Suppressor macrophage treated with lipopolysaccharide for 4 hours (primary cell): ENCODE measurements at regions not wholly inside any gene's neighbourhood (a gene's known extent, or its start where the extent isn't known, plus 50 kb on each side); places are given as distances from the start of the nearest gene placed in this dataset.

Experiments
- DNase-seq: peaks from one replicate; pipeline ENCODE4 v3.0.0-alpha.2; 2020

DNA sequence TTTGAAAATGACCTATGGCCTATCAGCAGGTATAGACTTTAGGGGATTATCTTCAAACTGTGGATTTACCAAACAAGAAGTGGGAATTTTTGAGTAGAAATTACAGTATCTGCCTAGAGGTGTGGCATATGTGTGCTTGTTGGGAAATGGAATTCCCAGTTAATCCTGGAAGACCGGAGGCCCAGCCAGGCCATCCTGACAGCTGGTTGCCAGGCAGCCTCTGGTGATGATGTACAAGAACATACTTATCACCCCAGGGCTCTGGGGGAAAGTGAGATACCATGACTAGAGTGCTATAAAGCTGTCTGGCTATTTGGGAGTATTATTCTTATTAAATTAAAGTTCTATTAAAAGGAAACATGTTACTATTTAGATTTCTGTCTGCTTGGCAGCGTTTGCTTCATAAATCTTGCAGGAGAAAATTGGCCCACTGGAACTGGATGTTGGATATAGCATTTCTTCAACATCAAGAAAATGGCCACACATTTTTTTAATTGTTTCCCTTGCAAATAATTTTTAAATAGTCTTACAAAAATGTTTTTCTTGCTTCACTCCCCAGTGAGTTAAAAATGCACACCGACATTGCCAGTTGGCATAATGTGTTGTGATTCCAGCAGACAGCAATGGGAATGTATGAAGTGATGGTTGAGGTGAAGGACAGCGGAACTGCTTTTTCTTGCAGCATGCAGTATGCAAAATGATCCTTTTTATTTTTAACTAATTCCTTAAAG is 187.8 kb downstream of the MYLK4 start:
- DNase-seq: no peak

DNA sequence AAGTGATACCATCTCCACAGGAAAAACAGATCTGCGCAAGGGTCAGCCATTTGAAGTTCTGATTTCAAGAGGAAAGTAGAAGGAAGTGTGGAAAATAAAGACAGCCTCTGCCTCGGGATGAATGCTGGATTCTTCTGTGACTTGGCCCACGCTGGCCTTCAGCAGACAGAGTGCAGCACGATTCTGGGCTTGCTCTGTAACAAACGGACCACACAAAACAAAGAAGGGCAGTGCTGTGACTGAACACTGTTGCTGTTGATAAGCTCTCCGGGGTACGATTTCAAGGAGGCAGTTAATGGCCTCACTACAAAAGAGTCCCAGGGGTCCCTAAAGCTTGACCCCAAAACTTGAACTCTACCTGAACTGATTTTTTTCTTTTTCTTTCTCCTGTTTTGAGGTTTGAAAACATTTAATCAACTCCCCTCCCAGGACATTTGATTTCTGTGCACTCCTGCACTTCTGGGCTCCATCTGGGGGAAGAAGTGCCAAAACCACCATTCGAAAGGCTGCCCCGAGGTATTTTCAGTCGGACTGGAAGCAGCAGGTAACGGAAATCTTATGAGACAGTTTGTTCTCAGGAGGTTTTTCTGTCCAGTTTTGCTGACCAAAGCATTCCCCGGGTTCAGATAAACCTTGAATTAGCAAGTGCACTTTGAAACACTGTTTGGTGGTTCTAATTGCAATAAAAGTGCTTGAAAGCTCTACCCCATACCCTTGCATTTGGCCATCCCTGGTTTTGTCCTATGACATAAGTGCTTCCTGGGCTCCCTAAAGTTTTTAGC is 189.6 kb downstream of the MYLK4 start:
- no peak for DNase-seq

DNA sequence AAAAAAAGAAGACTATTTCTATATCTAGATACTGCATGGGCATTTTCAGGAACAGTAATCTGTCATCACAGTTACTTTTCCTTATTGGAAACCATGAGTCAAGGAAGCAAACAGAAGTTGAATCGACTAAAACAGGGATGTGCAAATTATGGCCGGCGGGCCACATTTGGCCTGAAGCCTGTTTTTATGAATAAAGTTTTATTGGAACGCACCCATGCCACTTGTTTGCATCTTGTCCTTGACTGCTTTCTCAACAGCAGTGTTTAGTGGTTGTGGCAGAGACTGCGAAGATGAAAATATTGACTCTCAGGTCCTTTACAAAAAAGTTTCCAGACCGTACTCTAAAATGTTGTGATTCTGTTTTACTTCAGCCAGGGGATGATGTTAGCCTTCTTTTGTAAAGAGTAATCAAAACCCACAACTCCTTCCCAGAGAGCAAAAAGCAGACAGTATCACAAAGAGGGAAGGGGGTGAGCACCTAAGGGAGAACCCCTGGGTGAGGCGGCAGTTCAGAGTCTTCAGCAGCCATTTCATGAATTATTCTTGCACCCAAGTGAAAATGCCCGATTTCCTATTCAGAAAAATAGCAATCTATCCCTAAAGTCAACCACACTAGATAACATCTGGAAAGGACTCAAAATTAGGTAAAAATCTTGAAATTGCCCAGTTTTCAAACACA is 190.4 kb downstream of the MYLK4 start:
- DNase-seq: no peak

DNA sequence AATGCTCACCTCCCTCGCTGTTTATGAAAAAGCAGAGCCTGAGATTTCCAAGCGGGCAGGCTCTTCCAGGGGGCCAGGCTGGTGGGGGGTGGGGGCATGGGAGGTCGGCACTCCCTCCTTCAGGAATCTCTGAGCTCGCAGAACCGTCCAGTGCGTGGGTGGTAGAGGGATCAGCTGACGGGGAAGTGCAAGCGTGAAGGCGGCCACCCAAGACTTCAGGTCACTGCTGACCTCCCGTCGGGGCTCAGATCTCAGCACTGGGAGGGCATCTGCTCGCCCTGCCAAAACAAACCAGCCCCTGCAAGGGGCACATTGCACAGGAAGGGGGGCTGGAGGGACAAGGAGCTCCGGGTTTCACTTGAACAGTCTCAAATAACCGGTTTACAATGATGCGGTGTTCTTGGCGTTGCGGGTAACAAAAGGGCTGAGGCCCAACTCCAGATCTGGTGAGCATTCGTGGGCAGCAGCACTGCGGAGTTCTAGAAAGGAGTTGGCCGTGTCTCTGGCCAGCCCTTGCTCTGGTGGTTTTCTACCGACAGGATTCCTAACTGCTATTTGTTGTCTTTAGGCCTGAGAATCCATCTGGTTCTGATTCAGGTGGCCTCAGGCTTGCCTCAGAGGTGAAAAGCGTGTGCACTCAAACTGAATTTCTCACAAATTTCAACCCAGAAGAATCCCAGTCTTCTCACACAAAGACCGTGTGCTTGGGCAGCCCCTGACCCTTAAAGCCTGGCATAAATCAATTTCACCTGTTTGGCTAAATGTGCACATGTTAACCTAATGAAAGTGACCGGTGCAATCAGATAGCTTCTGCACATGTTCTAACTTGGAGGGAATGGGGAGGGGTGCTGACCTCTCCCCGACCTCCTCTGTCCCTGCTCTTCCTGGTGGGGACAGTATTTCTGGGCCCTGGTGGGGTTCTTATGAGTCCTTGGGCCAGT is 191.6 kb downstream of the MYLK4 start:
- DNase-seq: no peak

DNA sequence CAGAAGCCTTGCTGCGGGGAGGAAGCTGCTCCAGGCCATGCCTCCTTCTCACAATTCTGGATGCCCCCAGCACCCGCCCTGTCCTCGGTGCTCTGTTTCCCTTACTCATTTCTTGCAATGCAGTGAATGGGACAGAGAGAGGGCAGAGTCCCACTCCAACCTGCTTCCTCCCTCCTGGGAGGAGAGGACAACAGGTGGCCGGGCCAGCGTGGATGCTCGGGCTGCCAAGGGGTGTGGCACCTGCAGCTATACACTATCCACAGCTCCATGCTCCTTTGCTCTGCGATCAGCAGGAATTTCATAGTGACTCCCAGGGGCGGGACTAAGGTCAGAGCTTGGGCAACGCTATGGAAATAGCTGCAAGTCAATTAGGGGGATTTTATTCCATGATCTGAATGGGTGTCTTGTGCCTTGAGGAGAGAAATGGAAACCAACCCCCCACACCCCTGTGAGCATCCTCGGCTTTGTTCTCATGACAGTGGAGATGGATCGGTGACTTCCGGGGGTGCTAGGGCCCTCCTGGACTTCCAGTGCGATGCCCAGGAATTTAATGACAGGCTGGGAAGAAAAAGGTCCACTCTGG is 192.5 kb downstream of the MYLK4 start:
- DNase-seq: no peak

DNA sequence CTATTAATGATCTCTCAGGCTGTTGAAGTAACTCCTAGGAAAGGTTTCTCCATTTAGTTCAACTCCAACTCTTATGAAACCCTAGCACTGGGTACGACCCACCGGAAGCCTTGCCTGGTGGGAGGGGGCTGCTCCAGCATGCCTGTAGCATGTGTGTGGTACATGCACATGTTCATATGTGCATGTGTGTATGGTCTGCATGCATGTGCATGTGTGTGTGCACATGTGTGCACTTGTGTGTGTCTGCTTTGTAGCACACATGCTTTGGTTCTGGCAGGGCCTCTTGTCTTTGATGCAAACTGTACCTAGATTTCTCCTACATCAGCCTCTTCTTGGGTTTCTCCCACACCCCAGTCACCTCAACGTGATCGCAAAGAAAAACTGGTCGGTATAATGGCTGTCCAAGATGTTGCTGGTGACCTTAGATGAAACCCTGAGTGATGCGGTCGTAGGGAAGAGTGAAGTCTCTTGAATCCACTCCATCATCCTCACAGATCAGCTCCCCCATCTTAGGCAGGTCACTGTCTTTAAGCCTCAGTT is 193.5 kb downstream of the MYLK4 start:
- no peak for DNase-seq

DNA sequence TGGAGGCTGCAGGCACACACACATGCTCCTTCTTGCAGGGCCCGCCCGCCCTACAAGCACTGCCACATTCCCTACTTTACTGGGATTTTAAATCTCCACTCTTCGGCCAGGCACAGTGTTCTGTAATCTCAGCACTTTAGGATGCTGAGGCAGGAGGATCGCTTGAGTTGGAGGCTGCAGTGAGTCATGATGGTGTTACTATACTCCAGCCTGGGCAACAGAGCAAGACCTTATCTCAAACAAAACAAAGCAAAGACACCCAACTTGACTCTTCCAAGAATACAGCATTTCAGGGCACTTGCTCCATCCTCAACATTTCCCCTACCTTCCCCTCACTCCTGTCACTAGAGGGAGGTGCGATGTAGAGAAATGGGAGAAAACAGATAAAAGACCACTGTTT is 194.0 kb downstream of the MYLK4 start:
- DNase-seq: no peak

DNA sequence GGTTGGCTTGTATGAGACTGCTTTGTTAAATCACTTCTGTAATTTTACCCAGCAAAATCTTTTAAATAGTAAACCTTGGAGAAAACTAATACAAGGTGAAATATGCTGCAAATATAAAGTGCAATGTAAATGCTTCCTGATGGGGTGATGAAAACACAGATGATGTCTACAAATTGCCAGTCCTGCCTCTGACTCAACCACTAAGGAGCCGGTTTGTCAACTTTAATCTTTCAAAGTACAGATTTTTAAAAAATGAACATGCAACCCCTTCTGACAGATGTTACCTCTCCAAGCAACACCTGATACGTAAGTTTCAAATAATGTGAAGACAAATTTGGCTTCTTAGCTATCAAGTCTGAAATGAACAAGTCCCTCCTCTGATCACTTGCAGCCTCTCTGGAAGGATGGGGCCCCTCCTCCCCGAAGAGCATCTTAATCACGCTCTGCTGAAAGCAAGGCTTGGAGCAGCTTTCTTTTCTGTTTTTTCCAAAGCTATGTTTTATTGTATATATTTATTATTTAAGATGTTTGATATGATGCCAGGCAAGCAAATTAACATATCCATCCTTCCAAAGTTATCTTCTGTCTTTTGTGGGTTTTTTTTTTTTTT is 196.0 kb downstream of the MYLK4 start:
- DNase-seq: no peak

DNA sequence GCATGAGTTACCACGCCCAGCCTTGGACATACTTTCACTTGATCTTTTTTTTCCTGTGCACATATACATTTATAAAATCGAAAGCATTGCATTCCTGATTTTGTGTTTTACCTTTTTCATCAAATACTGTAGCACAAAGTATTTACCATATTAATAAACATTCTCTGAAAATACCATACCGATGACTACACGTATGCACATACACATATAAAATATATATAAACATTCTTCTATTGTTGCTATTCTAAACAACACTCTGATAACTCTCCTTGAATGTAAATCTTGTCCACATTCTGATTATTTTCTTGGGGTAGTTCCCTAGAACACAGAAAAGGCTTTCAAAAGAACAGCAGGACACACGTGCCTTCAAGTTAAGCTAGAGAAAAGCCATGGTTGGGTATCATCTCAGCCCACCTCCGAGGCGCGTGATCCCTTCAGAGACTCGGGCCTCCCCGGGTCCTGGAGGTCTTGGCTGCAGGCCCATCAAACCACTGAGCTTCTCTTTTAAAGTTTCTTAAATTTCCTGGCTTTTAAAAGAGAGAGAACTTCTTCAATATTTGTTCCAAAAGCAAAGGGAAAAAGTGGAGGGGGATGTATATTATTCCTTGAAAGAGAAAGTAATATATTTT is 198.1 kb downstream of the MYLK4 start:
- DNase-seq: no peak

DNA sequence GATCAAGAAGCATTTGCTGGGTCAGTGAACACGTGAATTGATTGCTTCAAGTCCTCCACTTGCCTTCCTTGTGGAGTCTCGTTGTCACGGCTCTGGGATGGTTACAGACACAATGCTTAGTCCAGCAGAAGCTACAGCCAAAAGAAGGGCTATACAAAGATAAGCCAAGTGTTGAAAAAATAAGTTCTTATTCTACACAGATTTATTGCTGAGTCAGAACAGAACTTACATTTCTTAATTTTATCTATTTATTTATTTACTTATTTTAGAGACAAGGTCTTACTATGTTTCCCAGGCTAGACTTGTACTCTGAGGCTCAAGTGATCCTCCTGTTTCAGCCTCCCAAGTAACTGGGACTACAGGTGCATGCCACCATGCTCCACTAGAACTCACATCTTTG is 199.0 kb downstream of the MYLK4 start:
- no peak for DNase-seq

DNA sequence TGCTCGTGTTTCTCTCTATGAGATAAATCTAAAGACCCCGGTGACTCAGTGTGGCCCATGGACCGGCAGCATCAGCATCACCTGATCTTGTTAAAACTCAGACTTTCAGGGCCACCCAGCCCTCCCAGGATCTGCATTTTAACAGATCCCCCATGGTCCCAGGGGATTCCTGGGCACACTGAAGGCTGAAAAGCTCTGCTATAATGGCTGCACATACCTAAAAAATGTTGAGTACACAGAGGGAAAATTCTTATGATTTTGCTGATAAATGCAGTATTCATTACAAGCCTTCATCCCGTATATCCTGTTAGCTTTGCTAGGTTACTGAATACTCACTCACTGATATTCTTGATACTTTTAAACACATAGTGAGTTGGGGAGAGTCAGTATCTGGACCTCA is 200.5 kb downstream of the MYLK4 start:
- no peak for DNase-seq

DNA sequence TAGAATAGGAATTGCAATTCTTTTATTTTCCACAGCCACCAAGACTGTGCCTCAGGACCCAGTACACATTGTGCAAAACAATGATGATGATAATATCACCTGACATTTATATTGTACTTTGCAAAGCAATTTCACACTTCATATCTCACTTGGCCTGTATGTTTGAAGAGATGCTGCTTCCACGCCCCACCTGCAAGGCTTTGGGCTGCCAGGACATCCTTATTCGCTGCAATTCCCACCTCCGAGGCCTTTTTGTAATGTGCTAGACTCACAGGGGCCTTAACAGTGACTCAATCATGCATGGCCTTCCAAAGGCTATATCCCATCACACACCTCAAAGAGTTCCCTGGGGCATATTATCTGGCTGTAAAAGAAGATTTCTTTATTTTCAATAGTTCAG is 200.9 kb downstream of the MYLK4 start:
- DNase-seq: no peak

DNA sequence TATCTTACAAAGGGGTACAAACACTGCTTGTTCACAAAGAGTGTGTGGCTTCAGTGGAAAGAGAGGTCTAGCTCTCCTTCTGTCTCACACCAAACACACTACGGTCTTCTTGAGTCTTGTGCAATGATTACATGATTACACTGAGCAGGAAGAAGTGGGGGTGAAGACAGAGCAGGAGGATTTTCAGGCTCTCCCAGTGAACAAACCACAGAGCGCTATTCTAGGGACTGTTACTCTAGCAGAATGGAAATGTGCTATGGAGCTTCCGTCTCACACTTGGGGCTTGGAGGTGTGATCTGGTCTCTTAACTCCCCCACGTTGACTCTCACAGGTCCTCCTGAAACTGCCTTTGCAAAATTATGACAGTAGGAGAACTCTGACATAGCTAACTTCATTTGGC is 203.4 kb downstream of the MYLK4 start:
- DNase-seq: peak; percentile 45

DNA sequence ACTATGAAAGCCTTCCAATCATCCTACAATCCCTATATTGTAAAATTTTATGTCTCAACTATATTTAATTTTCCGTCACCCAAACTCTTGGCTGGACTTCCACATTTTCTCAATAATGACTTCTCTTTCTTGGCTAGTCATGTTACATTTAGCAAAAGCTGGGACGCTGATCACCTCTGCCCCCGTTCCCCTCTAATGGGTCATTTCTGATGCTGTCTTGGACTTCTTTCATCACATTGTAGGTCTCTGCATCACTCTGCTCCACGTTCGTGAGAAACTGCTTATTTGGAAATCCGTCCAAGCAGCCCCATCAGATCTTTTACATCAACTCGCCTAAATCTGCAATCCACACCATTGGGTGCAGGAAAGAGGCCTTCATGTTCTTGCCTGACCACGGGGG is 203.8 kb downstream of the MYLK4 start:
- peak; percentile 70 for DNase-seq

DNA sequence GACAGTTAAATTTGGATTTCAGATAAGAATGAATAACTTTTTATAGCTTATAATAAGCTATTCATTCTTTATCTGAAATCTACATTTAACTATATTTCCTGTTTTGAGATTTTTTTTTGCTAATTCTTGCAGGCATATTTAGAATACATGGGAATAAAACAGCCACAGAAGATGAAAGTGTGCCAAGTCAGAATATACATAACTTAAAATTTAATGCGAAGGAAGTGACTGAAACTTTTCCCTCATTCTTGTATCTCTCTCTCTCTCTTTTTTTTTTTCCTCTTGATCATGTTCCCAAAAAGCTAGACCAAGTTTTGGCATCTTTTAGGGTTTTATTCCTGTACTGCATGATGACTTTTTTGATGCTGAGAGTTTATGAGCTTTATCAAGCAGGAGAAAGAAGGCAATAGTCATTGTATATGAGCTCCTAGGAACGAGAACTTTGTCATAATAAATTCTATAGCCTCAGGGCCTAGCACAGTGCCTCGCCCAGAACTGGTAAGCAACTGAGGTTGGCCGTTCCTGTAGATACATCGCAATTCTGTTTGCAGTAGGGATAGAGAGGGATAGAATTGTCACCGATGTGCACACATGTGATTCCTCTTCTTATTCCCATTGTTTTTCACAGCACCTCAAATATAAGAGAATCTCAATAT is 205.2 kb downstream of the MYLK4 start:
- no peak for DNase-seq

DNA sequence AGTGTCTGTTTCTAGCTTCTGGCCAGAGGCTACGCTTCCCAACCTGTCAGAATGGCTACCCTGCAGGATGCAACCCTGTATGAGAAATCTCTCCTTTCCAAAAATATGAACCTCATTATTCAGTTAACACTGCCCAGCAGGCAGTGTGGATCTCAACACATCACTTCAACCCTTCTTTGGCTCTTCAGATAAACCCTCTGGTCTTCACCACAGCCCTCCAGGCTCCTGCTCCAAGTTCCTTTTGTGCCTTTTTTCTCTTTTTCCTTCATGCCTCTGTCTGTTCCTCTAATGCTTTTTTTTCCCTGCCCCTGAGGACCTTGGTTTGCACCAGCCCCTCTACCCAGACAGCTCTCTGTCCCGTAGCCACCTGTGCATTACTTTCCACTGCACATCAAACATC is 207.4 kb downstream of the MYLK4 start:
- no peak for DNase-seq

DNA sequence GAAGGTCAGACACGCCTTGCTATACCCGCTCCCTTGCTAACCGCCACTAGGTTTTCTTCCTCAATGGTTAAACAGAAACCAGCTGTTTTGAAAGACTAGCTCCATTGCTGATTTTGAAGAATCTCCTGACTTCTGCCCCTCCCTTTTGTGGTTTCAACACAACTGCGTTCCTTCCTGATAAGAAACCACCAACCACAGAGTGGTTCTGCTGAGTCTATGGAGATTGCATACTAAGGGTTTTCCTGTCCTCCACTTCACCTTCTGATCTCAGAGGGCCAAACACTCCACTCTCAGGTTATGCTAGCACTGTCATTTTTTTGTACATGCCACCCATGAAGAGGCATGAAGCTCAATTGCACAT is 207.9 kb downstream of the MYLK4 start:
- DNase-seq: peak; percentile 88

DNA sequence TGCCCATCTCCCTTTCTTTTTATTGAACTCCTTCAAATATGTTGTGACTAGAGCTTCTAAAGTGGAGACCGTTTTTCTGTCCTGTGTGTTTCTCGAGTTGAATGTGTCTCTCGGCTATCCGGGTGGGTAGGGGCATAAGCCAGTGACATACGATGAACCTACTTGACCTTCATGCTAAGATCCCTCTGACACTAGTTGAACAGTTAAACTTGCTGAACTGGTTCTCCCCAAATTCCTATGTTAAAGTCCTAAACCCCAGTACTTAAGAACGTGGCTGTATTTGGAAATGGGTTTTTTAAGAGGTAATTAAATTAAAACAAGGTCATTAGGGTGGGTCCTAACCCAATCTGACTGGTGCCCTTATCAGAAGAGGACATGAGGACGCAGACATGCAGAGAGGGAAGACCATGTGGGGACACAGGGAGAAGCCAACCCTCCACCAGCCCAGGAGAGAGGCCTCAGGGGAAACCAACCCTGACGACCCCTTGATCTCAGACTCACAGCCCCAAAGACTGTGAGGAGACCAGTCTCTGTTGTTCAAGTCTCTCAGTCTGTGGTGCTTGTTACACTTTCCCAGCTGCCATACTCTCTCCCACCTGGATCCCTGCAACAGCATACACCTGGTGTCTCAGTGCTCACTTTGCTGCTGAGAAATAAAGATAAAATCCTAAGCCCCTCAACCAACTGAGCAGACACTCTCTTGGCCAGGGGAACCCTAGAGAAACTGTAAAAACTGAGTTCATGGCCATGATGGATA is 208.4 kb downstream of the MYLK4 start:
- no peak for DNase-seq

DNA sequence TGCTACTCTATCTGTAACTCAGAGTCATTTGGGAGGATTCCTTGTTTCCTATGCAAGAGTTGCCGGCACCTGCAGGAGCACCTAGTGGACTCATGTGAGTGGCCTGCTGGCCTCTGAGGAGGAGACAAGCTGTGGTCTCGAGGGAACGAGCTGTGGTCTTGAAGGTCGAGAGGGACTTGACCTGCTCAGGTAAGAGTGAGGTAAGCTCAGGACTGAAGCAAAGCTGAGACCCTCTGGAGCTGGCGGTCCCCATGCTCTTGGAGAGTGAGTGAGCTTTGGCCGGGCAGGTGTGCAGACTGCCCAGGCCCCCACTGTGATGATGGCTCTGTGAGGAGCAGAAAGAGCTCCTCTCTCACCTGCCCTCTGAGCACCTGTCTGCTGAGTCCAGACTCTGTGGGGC is 214.3 kb downstream of the MYLK4 start:
- DNase-seq: no peak

DNA sequence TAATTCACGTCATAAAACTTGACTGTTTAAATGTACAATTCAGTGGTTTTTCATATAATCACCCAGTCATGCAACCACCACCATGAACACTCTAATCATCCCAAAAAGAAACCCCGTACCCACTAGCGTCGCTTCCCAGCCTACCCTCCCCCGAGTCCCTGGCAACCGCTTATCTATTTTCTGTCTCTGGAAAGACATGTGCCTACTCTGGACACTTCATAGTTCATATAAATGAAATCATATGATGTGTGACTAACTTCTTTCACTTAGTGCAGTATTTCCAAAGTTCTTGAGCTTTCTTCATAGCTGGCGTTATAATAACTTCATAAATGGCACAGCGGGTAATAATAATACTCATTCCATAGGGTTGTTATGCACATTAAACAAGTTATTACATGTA is 215.2 kb downstream of the MYLK4 start:
- peak; percentile 27 for DNase-seq
